MG63 (cell line): ENCODE measurements at regions not wholly inside any gene's neighbourhood (a gene's known extent, or its start where the extent isn't known, plus 50 kb on each side); places are given as distances from the start of the nearest gene placed in this dataset.

Experiments used
- DNase-seq: peaks from one replicate; pipeline ENCODE4 v3.0.0-alpha.2; 2020
- H3K27me3 ChIP-seq: fragments of 250-450 bp; sonication (Bioruptor Pico); 2 replicates; pipeline ENCODE4 v1.5.1; 2020; ENCODE audit warnings: mild to moderate bottlenecking, moderate library complexity
- H3K36me3 ChIP-seq: fragments of 250-450 bp; sonication (Bioruptor Pico); 2 replicates; pipeline ENCODE4 v1.5.1; 2020; ENCODE audit warnings: mild to moderate bottlenecking, moderate library complexity
- H3K4me3 ChIP-seq: fragments of 250-450 bp; sonication (Bioruptor Pico); 2 replicates; pipeline ENCODE4 v1.5.1; 2020; ENCODE audit warnings: mild to moderate bottlenecking, moderate library complexity
- H3K9me3 ChIP-seq: fragments of 250-450 bp; sonication (Bioruptor Pico); 2 replicates; pipeline ENCODE4 v1.5.1; 2020; ENCODE audit warnings: mild to moderate bottlenecking, moderate library complexity

DNA sequence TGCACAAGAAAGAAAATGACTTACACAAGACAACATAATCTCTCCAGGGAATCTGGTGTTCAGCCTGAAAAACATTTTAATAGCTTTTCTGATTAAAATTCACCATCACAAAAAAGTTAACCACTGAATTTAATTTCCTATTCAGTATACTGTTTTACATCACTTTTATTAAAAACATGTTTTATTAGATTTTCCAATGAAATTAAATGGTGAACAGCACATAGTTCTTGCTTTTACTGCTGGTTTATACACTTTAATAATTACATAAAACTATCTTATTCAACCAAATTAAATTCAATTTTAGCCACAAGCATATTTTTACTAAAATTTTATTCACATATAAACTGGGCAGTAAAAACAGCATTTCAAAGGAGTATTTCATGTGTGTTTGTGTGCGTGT, 138.3 kb downstream of the NOL4 start:
- Histone ChIP-seq H3K9me3 (no peaks in the 10 kb centered on the region), H3K27me3 (no peaks in the 10 kb centered on the region), H3K4me3 (no peak overlapping the region), H3K36me3 (no peaks in the 10 kb centered on the region)
- DNase-seq, result no peak

- H3K27me3 ChIP-seq, result no peaks in the 10 kb centered on the region
- H3K9me3 ChIP-seq, result no peaks in the 10 kb centered on the region
- no peak for DNase-seq
- no peaks in the 10 kb centered on the region for H3K36me3 ChIP-seq
- H3K4me3 ChIP-seq, result no peak overlapping the region
Observed at GRCh38 chr18:34085140-34085739, 139.5 kb downstream of the NOL4 start.

DNA sequence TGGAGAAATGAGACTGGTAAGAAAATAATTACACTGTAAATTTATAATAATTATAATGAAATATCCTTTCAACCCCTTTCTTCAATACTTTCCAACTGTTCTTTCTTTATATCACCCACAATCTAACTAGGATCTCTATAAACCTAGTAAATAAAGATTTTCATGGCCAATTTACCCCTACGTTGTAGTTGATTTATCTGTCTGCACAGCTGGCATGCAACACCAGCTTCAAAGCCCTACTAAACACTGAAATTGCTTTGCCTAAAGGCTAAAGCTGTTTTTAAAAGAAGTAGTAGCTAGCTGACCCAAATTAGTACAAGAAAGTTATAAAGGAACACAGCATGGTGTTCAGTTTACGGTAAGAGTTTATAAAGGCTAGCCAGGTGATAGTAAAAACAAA, 140.1 kb downstream of the NOL4 start:
- Histone ChIP-seq H3K9me3 (no peaks in the 10 kb centered on the region), H3K4me3 (no peak overlapping the region), H3K27me3 (no peaks in the 10 kb centered on the region), H3K36me3 (no peaks in the 10 kb centered on the region)
- DNase-seq, result no peak

DNA sequence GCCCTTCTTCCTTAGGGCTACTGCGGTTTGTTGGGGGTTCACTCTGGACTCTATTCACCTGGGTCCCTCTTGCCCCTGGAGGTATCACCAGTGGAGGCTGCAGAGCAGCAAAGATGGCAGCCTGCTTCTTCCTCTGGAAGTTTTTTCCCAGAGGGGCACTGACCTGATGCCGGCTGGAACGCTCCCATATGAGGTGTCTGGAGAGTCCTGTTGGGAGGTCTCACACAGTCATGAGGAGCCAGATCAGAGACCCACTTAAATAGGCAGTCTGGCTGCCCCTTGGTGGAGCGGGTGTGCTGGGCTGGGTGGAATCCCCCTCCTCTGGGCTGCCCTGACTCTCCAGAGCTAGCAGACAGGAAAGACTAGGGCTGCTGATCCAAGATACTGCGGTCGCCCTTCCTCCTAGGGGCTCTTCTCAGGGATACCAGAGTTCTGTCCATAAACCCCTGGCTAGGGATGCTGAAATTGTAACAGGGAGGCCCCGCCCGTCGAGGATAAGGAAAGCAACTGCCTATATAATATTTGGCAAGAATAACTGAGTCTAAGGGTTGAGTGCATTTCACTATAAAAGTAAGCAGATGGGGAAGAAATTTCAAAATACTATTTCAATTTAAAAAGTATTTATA, 140.7 kb downstream of the NOL4 start:
- no peak for DNase-seq
- no peak overlapping the region for H3K4me3 ChIP-seq
- no peaks in the 10 kb centered on the region for H3K36me3 ChIP-seq
- no peaks in the 10 kb centered on the region for H3K9me3 ChIP-seq
- no peaks in the 10 kb centered on the region for H3K27me3 ChIP-seq

- no peaks in the 10 kb centered on the region for H3K27me3 ChIP-seq
- H3K9me3 ChIP-seq, result no peaks in the 10 kb centered on the region
- H3K36me3 ChIP-seq, result no peaks in the 10 kb centered on the region
- no peak for DNase-seq
- H3K4me3 ChIP-seq, result no peak overlapping the region
Observed at GRCh38 chr18:34077599-34077998, 147.1 kb downstream of the NOL4 start.

DNA sequence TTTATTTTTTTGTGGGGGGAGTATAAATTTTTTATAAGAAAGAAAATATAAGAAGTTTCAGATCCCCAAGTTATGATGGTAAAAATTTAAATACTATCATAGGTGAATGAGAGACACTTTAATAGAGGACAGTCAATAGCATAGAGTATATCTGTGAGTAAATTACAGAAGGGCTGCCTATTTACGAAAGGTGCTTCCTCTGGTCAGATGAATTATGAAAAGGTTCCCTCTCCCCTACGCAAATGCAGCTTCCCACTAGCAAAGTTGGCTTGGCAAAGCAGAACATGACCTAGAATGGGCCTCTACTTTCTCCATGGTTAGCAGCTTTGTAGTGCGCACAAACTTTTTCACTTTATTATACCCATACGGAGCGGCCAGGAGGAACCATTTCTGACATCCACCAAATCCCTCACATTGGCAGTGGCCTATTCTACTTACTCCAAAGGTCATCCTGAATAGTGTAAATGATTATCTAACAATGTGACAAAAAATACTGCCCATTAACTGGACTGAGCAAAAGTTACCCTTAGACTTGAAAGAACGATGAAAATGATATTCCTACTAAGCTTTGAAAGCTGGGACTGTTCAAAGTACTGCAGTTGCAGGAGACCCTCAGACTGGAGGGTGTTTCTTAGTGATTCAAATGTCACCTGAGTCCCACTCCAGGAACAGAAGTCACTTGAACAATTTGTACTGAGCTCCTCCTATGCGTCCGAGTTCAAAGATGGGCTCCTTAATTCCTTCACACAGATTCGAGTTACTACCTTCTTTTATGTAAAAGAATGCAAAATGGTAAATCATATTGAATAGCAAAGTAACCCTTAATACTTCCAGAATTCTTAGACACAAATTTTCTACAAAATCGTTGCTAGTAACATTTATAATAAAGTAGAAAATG, 148.5 kb downstream of the NOL4 start:
- Histone ChIP-seq H3K36me3 (no peaks in the 10 kb centered on the region), H3K9me3 (no peaks in the 10 kb centered on the region), H3K4me3 (no peak overlapping the region), H3K27me3 (no peaks in the 10 kb centered on the region)
- DNase-seq, result no peak

- Histone ChIP-seq H3K9me3 (no peaks in the 10 kb centered on the region), H3K27me3 (no peaks in the 10 kb centered on the region), H3K4me3 (no peak overlapping the region), H3K36me3 (no peaks in the 10 kb centered on the region)
- DNase-seq, result no peak
Observed at GRCh38 chr18:34061226-34061625, 163.5 kb downstream of the NOL4 start.

GRCh38 chr18:34055227-34055626, 169.5 kb downstream of the NOL4 start:
- no peaks in the 10 kb centered on the region for H3K9me3 ChIP-seq
- no peaks in the 10 kb centered on the region for H3K36me3 ChIP-seq
- H3K4me3 ChIP-seq, result no peak overlapping the region
- H3K27me3 ChIP-seq, result no peaks in the 10 kb centered on the region
- no peak for DNase-seq

DNA sequence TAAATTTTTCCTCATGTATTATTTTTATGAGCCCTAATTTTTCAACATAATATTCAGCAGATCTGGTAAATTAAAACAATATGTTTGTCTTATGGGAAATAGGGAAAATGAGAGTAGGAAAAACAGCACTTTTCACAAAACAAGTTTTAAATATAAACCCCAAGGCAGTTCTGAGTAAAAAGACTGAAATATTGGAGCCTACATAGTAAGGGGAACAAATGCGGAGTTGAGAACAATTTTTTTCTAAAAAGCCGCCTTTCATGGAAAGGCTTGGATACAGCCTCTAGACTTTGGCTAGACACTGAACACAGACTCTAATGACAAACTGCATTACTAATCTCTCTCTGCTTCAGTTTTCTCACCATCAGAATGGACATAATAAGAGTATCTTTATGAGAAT, 174.1 kb downstream of the NOL4 start:
- Histone ChIP-seq H3K36me3 (no peaks in the 10 kb centered on the region), H3K27me3 (no peaks in the 10 kb centered on the region), H3K9me3 (no peaks in the 10 kb centered on the region), H3K4me3 (no peak overlapping the region)
- no peak for DNase-seq

DNA sequence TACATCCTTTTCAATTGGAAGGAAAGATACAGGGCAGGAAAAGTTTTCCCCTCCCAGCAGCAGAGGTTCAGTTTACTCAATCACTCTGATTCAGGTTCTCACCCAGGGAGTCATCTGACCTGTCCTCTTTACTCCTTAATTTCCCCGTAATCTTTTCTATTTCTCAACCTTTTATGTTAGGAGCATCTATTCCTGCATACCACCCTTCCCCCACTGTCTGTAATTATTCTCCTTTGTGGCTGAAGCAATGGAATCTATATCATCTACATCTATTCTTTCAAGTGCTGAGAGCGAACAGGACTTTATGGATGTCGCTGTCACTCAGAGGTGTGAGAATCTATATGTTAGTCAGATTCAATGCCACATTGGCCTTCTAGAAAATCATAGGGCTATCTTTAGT, 175.2 kb downstream of the NOL4 start:
- no peak for DNase-seq
- no peaks in the 10 kb centered on the region for H3K36me3 ChIP-seq
- H3K27me3 ChIP-seq, result no peaks in the 10 kb centered on the region

GRCh38 chr18:34048423-34048822, 176.3 kb downstream of the NOL4 start:
- DNase-seq, result no peak
- H3K36me3 ChIP-seq, result no peaks in the 10 kb centered on the region
- H3K27me3 ChIP-seq, result no peaks in the 10 kb centered on the region

More for the DNA sequence above, 175.2 kb downstream of the NOL4 start:
- H3K9me3 ChIP-seq, result no peaks in the 10 kb centered on the region
- no peak overlapping the region for H3K4me3 ChIP-seq

GRCh38 chr18:34042423-34043146, 182.1 kb downstream of the NOL4 start:
- Histone ChIP-seq H3K9me3 (no peaks in the 10 kb centered on the region), H3K4me3 (no peak overlapping the region), H3K36me3 (no peaks in the 10 kb centered on the region), H3K27me3 (no peaks in the 10 kb centered on the region)
- DNase-seq, result no peak

More at GRCh38 chr18:34048423-34048822, 176.3 kb downstream of the NOL4 start:
- H3K9me3 ChIP-seq, result no peaks in the 10 kb centered on the region
- no peak overlapping the region for H3K4me3 ChIP-seq

DNA sequence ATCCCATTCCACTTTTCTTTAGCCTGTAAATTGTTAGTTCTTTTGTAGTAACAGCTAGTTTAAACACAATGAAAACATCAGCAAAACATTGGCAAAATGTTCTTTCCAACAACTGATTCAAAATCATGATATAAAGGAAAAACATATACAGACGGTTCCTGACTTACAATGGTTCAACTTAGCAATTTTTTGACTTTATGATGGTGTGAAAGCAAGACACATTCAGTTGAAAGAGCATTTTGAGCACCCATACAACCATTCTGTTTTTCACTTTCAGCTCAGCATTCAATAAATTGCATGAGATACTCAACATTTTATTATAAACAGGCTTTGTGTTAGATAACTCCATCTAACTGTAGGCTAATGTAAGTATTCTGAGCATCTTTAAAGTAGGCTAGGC, 185.1 kb downstream of the NOL4 start:
- Histone ChIP-seq H3K36me3 (no peaks in the 10 kb centered on the region), H3K27me3 (no peaks in the 10 kb centered on the region), H3K4me3 (no peak overlapping the region), H3K9me3 (no peaks in the 10 kb centered on the region)
- DNase-seq, result no peak

- no peaks in the 10 kb centered on the region for H3K9me3 ChIP-seq
- no peak overlapping the region for H3K4me3 ChIP-seq
- no peaks in the 10 kb centered on the region for H3K36me3 ChIP-seq
- DNase-seq, result no peak
- H3K27me3 ChIP-seq, result no peaks in the 10 kb centered on the region
Observed at GRCh38 chr18:34039201-34039600, 185.5 kb downstream of the NOL4 start.

DNA sequence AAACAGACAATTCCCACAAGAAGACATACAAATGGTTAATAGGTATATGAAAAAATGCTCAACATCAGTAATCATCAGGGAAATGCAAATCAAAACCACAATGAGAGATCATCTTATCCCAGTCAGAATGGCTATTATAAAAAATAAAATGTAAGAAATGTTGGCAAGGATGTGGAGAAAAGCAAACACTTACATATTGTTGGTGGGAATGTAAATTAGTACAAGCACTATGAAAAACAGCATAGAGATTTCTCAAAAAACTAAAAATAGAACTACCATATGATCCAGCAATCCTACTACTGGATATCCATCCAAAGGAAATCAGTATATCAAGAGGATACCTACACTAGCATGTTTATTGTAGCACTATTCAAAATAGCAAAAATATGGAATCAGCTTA, 186.6 kb downstream of the NOL4 start:
- no peak for DNase-seq
- Histone ChIP-seq H3K9me3 (no peaks in the 10 kb centered on the region), H3K36me3 (no peaks in the 10 kb centered on the region)

DNA sequence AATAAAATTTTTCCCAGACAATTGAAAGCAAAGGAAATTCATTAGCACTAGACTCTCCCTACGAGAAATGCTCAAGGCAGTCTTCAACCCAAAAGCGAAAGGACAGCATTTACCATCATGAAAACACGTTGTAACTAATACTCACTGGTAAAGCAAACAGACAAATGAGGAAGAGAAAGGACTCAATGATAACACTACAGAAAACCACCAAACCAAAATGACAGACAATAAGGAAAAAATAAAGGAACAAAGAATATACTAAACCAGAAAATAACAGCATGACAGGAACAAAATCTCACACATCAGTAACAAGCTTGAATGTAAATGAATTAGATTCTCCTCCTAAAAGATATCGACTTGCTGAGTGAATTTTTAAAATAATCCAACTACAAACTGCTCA, 190.7 kb downstream of the NOL4 start:
- Histone ChIP-seq H3K27me3 (no peaks in the 10 kb centered on the region), H3K9me3 (no peaks in the 10 kb centered on the region), H3K36me3 (no peaks in the 10 kb centered on the region), H3K4me3 (no peak overlapping the region)
- DNase-seq, result no peak

More for the DNA sequence above, 186.6 kb downstream of the NOL4 start:
- Histone ChIP-seq H3K27me3 (no peaks in the 10 kb centered on the region), H3K4me3 (no peak overlapping the region)

- Histone ChIP-seq H3K27me3 (no peaks in the 10 kb centered on the region), H3K4me3 (no peak overlapping the region)
- DNase-seq, result no peak
Observed at GRCh38 chr18:34031810-34032209, 192.9 kb downstream of the NOL4 start.

More at GRCh38 chr18:34031810-34032209, 192.9 kb downstream of the NOL4 start:
- Histone ChIP-seq H3K9me3 (no peaks in the 10 kb centered on the region), H3K36me3 (no peaks in the 10 kb centered on the region)
